Muscle of leg (tissue), 3 donors: ENCODE measurements at regions not wholly inside any gene's neighbourhood (a gene's known extent, or its start where the extent isn't known, plus 50 kb on each side); places are given as distances from the start of the nearest gene placed in this dataset.

ENCODE experiments used
- DNase-seq: peaks from one replicate; pipeline ENCODE4 v3.0.0; 2013
- H3K27ac ChIP-seq: one replicate; pipeline ENCODE4 v1.5.1; 2013; ENCODE audit warnings: mild to moderate bottlenecking, low read length, control low read depth
- H3K27me3 ChIP-seq: one replicate; pipeline ENCODE4 v1.6.1; 2013; ENCODE audit warnings: low read length; ENCODE audit not compliant: control insufficient read depth, insufficient read depth
- H3K36me3 ChIP-seq: one replicate; pipeline ENCODE4 v1.6.1; 2013; ENCODE audit warnings: low read length; ENCODE audit not compliant: control insufficient read depth, insufficient read depth
- H3K4me1 ChIP-seq: one replicate; pipeline ENCODE4 v1.6.1; 2013; ENCODE audit warnings: low read length; ENCODE audit not compliant: control insufficient read depth, insufficient read depth
- H3K4me3 ChIP-seq: one replicate; pipeline ENCODE4 v1.5.1; 2013; ENCODE audit warnings: low read length, control low read depth
- H3K9me3 ChIP-seq: replicated peaks from 2 replicates; pipeline ENCODE4 v1.6.1; 2013; ENCODE audit warnings: low read depth, low read length; ENCODE audit not compliant: control insufficient read depth
- WGBS: methylation state at CpG from one replicate; pipeline ENCODE4 v1.1.5; 2013; ENCODE audit warnings: missing lambda C conversion rate; ENCODE audit not compliant: insufficient coverage; 5-methylcytosine and 5-hydroxymethylcytosine counted together

DNA sequence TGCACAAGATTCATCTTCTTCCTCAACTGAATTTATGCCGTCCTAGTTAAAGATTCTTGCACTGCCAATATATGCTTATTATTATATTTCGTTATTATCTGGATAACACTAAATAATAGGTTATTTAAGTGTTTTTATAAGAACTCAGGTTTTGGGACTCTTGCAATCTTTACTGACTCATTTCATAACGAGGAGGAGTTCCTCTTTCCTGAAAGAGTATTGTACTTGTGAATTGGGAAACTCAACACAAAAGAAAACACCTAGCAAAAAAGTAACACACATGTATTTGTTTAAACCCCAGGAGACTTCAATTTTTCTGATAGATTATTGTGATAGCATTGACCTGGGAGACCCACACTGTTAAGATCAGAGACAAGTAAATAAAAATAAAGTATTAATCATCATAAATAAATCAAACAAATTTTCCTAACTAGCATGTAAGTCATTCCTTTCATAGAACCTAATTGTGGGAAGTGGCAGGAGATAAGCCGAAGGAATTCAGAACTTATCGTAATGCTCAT lies 505.8 kb downstream of the KCNJ2 start:
- Histone ChIP-seq H3K27ac (no peak overlapping the region), H3K4me1 (no peaks in the 10 kb centered on the region), H3K4me3 (no peak overlapping the region), H3K36me3 (no peaks in the 10 kb centered on the region), H3K9me3 (no peaks in the 10 kb centered on the region), H3K27me3 (no peaks in the 10 kb centered on the region)
- WGBS = no CpG with 5 or more reads among the region's 5 CpGs
- DNase-seq = no peak

DNA sequence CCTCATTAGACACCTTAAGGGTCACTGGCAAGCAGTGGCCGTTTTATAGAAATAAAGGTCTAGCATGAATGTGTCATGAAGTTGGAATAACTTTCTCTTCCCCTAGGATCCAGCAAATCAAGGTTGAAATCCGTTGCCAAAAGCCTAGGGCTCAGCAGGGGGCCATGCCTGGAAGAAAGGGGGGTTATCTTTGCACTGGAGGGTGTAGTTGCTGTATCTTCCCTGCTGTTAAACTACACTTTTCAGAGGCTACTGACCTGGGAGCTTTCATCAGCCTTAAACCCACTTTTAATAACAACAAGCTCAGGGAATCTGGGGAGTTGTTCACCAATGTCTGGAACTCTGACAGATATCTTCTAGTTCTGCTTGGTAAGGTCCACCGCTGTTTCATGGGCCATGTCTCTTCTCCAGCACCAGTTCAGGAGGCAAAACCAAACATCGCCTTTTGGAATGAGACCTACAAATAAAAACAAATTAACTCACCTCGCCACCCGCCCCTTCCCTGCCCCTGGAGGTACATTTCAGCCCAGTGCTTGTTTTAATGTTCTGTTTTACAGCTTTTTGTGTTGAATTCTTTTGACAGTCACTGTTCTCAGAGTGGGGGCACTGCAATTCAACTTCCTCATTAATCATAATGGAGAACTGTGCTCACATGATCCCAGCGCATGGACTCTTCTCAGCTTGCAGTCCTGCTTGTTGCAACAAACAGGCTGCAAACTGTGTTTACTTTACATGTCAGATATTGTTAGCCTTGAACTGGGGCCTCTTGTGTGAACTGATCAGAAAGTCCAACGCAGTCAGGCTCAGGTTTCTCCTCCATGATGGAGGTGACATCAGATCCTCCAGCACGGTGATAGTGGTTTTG lies 508.7 kb downstream of the KCNJ2 start:
- Histone ChIP-seq H3K27ac (no peak overlapping the region), H3K9me3 (no peaks in the 10 kb centered on the region), H3K4me3 (no peak overlapping the region), H3K4me1 (no peaks in the 10 kb centered on the region), H3K27me3 (no peaks in the 10 kb centered on the region), H3K36me3 (no peaks in the 10 kb centered on the region)
- WGBS = 66% methylated on average over 3 of the region's 9 CpGs
- DNase-seq = no peak

DNA sequence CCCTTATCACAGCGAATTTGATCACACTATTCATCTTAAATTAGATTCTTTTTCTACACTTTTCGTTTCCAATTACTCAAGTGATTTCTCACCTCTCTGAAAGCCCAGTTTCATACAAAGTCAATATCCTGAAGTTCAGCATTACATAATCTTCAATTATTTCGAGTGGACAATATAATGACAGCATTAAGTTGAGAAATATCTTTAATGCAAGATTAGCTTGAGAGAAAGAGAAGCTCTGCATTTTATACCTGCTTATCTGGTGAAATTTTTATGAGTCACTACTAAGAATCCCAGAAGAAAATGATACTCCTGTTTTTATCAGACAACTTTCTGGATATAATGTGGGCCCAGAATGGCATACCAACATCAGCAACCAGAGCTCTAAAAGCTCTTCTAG lies 509.6 kb downstream of the KCNJ2 start:
- no peak for DNase-seq
- Histone ChIP-seq H3K36me3 (no peaks in the 10 kb centered on the region), H3K4me1 (no peaks in the 10 kb centered on the region), H3K27me3 (no peaks in the 10 kb centered on the region), H3K9me3 (no peaks in the 10 kb centered on the region), H3K4me3 (no peak overlapping the region), H3K27ac (no peak overlapping the region)
- 75% methylated on average over 1 of the region's 3 CpGs for WGBS

DNA sequence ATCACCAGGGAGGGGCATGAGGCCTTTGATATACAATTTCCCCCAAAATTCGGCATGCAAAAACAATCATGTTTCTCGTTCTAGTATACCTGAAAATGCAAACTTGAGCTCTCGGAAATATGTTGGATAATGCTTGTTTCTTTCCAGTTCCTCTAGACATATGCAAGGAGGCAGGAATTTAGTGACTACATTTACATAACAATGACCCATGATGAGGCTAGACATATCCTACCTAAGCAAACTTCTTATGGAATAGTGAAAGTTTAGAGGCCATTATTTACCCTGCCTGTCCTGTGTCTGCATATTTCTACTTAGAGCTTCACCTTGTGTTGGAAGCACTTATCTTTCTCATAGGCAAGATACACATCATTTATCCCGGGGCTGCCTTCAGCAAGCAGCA lies 514.6 kb downstream of the KCNJ2 start:
- H3K4me3 ChIP-seq = no peak overlapping the region
- 60% methylated on average over 1 of the region's 4 CpGs for WGBS
- DNase-seq = no peak
- no peaks in the 10 kb centered on the region for H3K27me3 ChIP-seq
- H3K36me3 ChIP-seq = no peaks in the 10 kb centered on the region
- H3K9me3 ChIP-seq = no peaks in the 10 kb centered on the region
- no peaks in the 10 kb centered on the region for H3K4me1 ChIP-seq
- no peak overlapping the region for H3K27ac ChIP-seq

DNA sequence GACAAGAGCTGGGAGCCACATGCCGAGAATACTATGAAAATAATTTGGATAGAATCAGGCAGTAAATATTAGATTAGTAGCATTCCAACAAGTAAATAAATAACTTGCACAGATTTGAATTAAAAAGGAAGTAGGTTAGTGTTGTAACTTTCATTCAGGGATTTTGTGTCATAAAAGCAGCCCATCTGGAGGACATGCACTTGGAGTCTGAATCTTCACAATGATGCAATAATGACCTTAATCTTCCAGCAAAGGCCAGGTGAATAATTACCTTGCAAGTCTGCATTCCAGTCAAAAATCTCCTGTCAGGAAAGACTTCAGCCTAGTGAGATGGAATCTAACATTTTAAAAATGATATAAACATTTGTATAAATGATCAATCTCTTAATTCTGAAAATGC lies 518.1 kb downstream of the KCNJ2 start:
- no peaks in the 10 kb centered on the region for H3K4me1 ChIP-seq
- H3K4me3 ChIP-seq = no peak overlapping the region
- no peaks in the 10 kb centered on the region for H3K36me3 ChIP-seq
- no peaks in the 10 kb centered on the region for H3K9me3 ChIP-seq
- no peak overlapping the region for H3K27ac ChIP-seq
- no peaks in the 10 kb centered on the region for H3K27me3 ChIP-seq
- no CpG with 5 or more reads among the region's 1 CpG for WGBS
- no peak for DNase-seq

DNA sequence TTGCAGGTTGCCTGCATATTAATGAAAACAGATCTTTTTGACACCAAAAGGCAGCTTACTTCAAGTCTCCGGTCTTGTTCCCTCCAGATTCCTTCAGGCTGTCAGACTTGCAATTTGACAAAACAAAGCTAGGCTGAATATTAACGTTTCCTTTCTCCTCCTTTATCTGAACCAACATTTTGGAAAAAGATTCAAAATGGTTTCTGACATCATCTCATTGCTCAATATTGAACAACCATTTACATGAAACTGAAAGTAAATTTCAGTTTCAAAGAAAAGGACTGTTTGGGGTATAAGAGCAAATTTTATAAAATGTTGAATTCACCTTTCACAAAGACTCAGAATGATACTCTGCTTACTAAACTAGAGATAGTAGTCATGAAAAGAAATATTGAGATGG lies 521.8 kb downstream of the KCNJ2 start:
- H3K9me3 ChIP-seq = no peaks in the 10 kb centered on the region
- H3K27ac ChIP-seq = no peak overlapping the region
- H3K36me3 ChIP-seq = no peaks in the 10 kb centered on the region
- no peak for DNase-seq
- no peak overlapping the region for H3K4me3 ChIP-seq
- H3K4me1 ChIP-seq = no peaks in the 10 kb centered on the region
- H3K27me3 ChIP-seq = no peaks in the 10 kb centered on the region
- WGBS = 100% methylated on average over 1 of the region's 2 CpGs

DNA sequence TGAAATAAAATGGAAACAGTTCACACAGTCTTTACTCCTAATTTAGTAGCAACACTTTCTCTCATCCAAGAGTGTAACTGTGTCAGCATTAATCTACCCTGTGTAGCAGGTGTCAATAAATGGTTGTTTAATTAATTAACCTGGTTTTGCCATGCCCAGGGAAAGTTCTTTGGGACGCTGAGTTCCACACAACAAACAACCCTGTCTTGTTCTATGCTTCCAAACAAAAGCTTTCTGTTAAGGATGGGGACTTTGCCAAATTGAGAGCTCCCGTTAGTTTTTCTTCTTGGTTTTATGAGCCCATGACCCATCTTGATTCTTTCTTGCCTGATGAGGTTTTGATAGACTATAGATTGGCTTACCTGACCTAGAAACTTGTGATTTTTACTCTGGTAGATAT lies 530.1 kb downstream of the KCNJ2 start:
- Histone ChIP-seq H3K27me3 (no peaks in the 10 kb centered on the region), H3K4me3 (no peak overlapping the region), H3K36me3 (no peaks in the 10 kb centered on the region), H3K27ac (no peak overlapping the region), H3K4me1 (no peaks in the 10 kb centered on the region), H3K9me3 (no peaks in the 10 kb centered on the region)
- DNase-seq = no peak
- 80% methylated on average over 1 of the region's 2 CpGs for WGBS

DNA sequence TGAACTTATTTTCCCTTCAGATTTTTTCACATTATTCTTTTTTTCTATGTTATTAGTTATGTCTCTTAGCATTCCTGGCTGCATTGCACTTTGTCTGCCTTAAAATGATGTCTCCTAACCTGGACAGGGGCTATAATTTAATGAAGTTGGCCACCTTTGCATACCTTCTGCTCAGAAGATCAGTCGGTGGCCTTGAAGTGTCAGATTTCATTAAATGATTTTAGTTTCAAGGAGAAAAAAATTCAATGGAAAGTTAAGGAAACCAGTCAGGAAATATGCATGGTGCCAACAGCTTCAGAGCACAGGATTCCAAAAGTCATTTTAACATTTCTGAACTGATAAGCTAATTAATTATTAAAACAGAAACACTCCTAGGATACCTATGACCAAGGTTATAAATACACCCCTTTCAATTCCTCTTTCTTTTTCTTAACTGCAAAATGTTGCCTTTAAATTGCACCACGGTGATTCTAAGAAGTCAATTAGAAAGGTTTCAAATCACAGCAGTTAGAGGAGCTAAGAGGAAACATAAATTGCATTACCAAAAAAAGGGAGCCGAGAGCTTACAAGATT lies 533.4 kb downstream of the KCNJ2 start:
- Histone ChIP-seq H3K4me3 (no peak overlapping the region), H3K27me3 (no peaks in the 10 kb centered on the region), H3K9me3 (no peaks in the 10 kb centered on the region), H3K27ac (no peak overlapping the region), H3K36me3 (no peaks in the 10 kb centered on the region), H3K4me1 (no peaks in the 10 kb centered on the region)
- WGBS = 20% methylated on average over 1 of the region's 3 CpGs
- no peak for DNase-seq

DNA sequence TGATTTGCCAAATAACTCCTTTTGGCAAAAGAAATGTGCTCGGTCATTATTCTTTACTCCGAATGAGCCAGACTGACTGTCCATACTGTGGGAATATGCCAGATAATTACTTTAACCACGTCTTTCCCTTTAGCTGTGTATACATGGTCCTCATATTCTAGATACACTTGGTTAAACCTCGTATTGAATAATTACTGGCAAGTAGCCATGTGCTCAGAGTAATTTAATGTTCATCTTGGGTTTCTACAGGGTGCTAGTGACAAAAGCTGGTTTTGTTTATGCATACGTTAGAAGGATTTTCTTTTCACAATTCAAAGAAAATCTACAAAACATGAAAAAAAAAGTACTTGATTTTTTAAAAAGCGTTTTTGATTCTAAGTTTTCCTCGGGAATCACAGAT lies 540.3 kb downstream of the KCNJ2 start:
- H3K36me3 ChIP-seq = no peaks in the 10 kb centered on the region
- H3K27me3 ChIP-seq = no peaks in the 10 kb centered on the region
- H3K27ac ChIP-seq = no peak overlapping the region
- H3K9me3 ChIP-seq = no peaks in the 10 kb centered on the region
- H3K4me1 ChIP-seq = no peaks in the 10 kb centered on the region
- no peak overlapping the region for H3K4me3 ChIP-seq
- peak; percentile 22 for DNase-seq
- 0% methylated on average over 2 of the region's 7 CpGs for WGBS

DNA sequence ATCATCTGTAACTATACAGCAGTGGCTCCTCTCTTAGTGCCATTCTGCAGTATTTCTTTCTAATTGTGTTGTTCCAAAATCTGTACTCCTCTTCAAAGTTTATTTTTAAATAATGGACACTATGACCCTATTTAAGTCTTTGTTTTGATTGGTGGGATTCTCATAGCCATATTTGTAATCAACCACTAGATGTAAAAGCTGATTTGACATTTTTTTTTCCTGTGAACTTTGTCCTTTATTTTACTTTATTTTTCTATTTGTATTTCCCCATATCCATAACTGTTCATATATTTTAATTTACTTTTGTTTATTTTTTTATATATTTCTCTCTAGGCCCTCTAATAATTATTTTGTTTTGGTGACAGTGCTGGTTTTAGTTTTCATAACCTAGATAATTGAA lies 544.4 kb downstream of the KCNJ2 start:
- no peaks in the 10 kb centered on the region for H3K27me3 ChIP-seq
- H3K27ac ChIP-seq = no peak overlapping the region
- H3K9me3 ChIP-seq = no peaks in the 10 kb centered on the region
- H3K4me3 ChIP-seq = no peak overlapping the region
- DNase-seq = no peak
- no peaks in the 10 kb centered on the region for H3K4me1 ChIP-seq
- H3K36me3 ChIP-seq = no peaks in the 10 kb centered on the region
